Cardiac fibroblast (primary cell): ENCODE measurements at regions not wholly inside any gene's neighbourhood (a gene's known extent, or its start where the extent isn't known, plus 50 kb on each side); places are given as distances from the start of the nearest gene placed in this dataset.
A peak's percentile ranks its signal among the peaks of the same experiment; 100 is the strongest.

Experiments used
- DNase-seq, 2 donors: peaks; one replicate each; pipeline versions ENCODE4 v3.0.0 to v3.0.0-alpha.2; 2010; ENCODE audit warnings: low read depth in 2 of 2
- H3K4me3 ChIP-seq, 2 donors: replicated peaks in 1 of 2; 1 replicate in 1 of 2; 2 replicates in 1 of 2; pipeline ENCODE4 v1.5.1; 2011; ENCODE audit warnings: low read depth in 2 of 2, low read length in 2 of 2, mild to moderate bottlenecking in 2 of 2, moderate library complexity in 1 of 2
- CTCF ChIP-seq: IDR thresholded peaks from one replicate; pipeline ENCODE4 v1.5.1; 2011; ENCODE audit warnings: low read depth, mild to moderate bottlenecking, low read length, inconsistent platforms

GRCh38 chr12:67441736-67442346 is 172.7 kb downstream of the CAND1 start:
- DNase-seq: peak; percentile 85 to 86
- TF ChIP-seq CTCF: peak; percentile 91
- H3K4me3 ChIP-seq: no peak overlapping the region

GRCh38 chr12:67442347-67442841 is 173.2 kb downstream of the CAND1 start:
- no peak overlapping the region for H3K4me3 ChIP-seq
- TF ChIP-seq CTCF: no peak
- DNase-seq: no peak

- TF ChIP-seq CTCF: no peak
- no peak overlapping the region for H3K4me3 ChIP-seq
- DNase-seq: no peak
These were observed 173.7 kb downstream of the CAND1 start for GRCh38 chr12:67442896-67443295.

- H3K4me3 ChIP-seq: no peak overlapping the region
- TF ChIP-seq CTCF: no peak
- DNase-seq: no peak
These were observed 175.4 kb downstream of the CAND1 start for GRCh38 chr12:67444542-67444941.

- no peak overlapping the region for H3K4me3 ChIP-seq
- no peak for TF ChIP-seq CTCF
- DNase-seq: no peak
These were observed 177.6 kb downstream of the CAND1 start for GRCh38 chr12:67446716-67447115.

GRCh38 chr12:67447180-67447579 is 178.0 kb downstream of the CAND1 start:
- H3K4me3 ChIP-seq: no peak overlapping the region
- DNase-seq: no peak
- no peak for TF ChIP-seq CTCF

GRCh38 chr12:67449591-67450052 is 180.5 kb downstream of the CAND1 start:
- H3K4me3 ChIP-seq: no peak overlapping the region
- TF ChIP-seq CTCF: no peak
- DNase-seq: no peak
